GM18498 (cell line): ENCODE measurements at regions not wholly inside any gene's neighbourhood (a gene's known extent, or its start where the extent isn't known, plus 50 kb on each side); places are given as distances from the start of the nearest gene placed in this dataset.
"Not testable (repeated sequence)": the region's sequence is repeated elsewhere in the genome, so short reads cannot be mapped to it uniquely, and the experiment has no call there.

Source experiments
- ATAC-seq: cut with Tn5 transposase; IDR thresholded peaks from one replicate; pipeline ENCODE4 v1.9.1; 2021; ENCODE audit warnings: mild to moderate bottlenecking, moderate library complexity; ENCODE audit not compliant: unreplicated experiment

GRCh38 chr20:16863303-16863702, 115.1 kb downstream of the OTOR start:
- no peak for ATAC-seq

DNA sequence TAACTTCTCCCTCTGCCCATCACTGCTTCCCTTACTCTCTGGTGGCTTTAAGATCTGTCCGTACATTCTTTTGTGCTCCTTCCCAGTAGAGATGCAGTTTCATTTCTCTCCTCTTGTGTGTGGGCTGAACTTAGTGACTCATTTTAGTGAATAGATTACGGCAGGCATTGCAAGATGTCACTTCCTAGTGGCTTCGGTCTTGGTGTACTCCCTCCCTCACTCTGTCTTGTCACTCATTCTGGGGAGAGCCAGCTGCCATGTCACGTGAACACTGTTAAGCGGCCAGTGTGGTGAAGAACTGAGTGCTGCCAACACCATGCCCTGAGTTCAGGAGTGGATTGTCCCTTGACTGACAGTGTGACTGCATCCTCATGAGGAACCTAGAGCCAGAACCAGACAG, 115.9 kb downstream of the OTOR start:
- ATAC-seq = no peak

- no peak for ATAC-seq
Measured at GRCh38 chr20:16864963-16865362, 116.8 kb downstream of the OTOR start.

GRCh38 chr20:16865406-16865805, 117.2 kb downstream of the OTOR start:
- ATAC-seq = no peak

GRCh38 chr20:16873124-16873523, 125.0 kb downstream of the OTOR start:
- ATAC-seq = not testable (repeated sequence)

DNA sequence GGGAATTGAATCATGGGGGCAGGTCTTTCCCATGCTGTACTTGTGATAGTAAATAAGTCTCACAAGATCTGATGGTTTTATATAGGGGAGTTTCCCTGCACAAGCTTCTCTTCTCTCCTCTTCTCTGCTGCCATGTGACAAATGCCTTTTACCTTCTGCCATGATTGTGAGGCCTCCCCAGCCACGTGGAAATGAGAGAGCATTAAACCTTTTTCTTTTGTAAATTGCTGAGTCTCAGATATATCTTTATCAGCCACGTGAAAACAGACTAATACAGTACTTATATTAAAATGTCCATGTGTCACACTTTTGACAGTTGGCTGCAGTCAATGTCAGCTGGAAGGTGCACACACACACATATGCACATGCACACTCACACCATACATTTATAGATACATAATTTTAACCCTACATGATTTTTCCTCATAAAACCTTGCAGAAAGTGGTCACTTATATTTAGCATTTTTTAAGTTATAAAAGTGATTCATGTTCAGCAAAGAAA, 128.9 kb downstream of the OTOR start:
- no peak for ATAC-seq

DNA sequence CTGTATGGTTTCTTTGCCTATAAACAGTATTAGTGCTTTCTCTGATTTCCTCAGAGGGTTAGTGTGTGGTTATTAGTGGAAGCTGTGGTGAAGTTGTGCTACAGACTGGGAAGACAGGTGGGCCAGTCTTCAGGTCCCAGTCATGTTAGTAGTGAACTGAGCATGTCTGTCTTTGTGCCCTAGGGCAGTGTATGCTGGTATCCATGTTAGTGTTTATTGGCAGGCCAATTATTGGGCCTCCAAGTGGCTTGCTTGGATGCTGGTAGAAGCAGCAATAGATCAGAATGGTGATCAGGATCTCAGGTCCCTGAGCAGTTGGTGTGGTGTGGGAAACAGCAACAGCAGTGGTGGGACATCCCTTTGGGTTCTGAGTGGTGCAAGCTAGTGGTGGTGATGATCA, 137.6 kb downstream of the OTOR start:
- ATAC-seq = no peak

DNA sequence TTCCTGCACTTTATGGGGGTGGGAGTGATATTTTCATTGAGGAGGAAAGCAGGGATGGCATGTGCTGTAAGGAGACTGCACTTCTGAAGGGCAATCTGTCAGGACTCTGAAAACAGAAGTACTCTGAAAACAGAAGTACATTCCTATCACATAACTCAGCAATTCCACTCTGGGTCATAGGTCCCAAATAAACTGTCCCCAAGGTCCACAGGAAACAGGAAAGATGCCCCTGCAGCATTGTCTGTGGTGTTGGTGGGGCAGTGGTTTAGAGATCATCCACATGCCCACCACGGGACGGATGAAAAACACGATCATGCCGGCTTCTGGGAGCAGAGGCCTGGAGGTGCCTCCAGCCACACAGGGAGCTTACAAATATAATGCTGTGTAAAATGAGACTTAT, 150.3 kb downstream of the OTOR start:
- ATAC-seq = no peak

DNA sequence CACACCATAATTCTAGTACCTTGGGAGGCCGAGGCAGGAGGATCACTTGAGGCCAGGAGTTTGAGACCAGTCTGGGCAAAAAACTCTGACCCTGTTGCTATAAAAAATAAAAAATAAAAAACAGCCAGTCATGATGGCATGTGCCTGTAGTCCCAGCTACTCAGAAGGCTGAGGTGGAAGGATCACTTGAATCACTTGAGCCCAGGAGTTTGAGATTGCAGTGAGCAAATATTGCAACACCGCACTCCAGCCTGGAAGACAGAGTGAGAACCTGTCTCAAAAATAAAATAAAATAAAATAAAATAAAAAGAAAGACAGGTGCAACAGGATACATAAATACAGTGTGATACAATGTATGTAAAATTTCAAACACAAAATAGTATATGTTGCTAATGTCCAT, 154.5 kb downstream of the OTOR start:
- ATAC-seq = no peak

- no peak for ATAC-seq
Measured at GRCh38 chr20:16904751-16905150, 156.6 kb downstream of the OTOR start.

DNA sequence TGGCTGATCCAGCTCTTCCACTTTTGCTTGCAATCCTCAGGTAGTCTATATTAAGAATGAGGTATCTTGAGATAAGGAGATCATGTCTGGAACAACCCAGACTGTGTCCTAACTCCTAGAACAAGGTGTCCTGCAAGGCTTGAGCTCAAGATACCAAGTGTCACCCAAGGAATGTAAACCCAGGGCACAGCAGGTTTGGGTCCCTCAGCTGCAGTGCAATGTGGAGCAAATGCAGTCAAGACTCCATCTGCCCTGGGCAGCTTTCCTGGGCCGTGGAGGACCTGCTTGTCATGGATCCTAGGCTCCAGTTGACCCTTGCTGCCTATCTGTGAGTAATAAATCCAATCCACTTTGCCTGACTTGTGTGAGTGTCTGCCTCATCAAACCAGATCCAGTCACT, 166.1 kb downstream of the OTOR start:
- ATAC-seq = no peak

- ATAC-seq = no peak
Measured at GRCh38 chr20:16916165-16916564, 168.0 kb downstream of the OTOR start.

- no peak for ATAC-seq
Measured at GRCh38 chr20:16917636-16918035, 169.5 kb downstream of the OTOR start.

DNA sequence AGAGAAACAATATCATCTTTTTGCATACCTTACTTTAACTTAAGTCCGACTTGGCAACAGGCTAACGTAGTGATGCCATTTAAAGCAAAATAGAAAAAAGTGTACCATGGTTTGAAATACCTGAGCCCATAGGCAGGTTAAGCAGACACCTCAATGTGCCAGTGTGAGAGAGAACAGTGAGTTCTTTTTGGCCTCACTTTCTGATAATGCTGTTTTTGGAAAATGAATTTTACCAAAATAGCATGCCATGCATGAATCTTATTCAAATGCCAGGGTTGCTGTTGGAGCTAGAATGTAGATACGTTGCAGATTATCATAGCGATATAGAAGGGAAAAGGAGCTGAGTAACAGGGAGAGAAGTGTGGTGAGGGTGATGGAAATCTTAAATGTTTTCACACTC, 170.2 kb downstream of the OTOR start:
- no peak for ATAC-seq

- ATAC-seq = no peak
Measured at GRCh38 chr20:16919841-16920240, 171.7 kb downstream of the OTOR start.

DNA sequence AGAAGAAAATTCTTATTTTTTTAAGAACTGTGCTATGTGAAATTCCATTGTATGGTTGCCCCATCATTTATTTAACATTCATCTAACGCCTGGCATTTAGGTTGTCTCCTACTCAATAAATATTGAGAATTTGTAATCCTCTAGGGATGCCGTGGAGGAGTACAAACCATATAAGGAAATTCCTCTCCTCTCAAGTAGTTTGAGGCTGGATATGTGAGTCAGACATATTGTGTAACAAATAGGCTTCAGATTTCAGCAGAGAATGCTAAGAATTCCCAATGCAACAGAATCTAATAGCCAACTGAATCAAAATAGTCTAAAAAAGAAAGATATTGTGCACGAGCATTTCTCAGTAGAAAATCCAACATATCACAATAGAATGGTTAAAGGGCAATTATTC, 174.7 kb downstream of the OTOR start:
- no peak for ATAC-seq

DNA sequence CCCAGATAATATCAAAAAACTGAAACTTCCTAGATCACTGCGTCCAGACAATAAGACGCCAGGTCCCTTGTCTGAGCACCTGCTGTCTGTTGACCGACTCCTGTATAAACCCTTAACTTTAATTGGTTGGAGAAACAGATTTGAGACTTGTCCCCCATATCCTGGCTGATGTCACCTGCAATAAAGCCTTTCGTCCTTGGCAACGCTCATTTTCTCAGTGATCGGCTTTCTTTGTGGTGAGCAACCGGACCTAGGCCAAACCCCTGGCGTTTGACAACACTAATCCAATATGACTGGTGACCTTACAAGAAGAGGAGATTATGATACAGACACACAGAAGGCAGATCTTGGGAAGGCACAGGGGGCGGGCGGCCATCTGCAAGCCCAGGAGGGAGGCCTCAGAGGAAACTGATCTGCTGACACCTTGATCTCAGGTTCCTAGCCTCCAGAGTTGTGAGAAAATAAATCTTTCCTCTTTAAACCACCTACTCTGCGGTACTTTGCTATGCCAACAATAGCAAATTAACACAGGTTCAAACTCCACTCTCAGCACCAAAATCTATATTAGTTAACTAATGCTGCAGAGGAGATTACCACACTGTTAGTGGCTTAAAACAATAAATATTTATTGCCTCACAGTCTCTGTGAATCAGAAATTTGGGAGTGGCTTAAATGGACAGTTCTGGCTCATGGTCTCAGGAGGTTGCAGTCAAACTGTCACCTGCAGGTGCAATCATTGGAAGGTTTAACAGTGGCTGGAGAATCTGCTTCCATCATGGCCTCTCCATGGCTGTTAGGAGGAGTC, 178.7 kb downstream of the OTOR start:
- no peak for ATAC-seq

- ATAC-seq = no peak
Measured at GRCh38 chr20:16929756-16930155, 181.6 kb downstream of the OTOR start.

DNA sequence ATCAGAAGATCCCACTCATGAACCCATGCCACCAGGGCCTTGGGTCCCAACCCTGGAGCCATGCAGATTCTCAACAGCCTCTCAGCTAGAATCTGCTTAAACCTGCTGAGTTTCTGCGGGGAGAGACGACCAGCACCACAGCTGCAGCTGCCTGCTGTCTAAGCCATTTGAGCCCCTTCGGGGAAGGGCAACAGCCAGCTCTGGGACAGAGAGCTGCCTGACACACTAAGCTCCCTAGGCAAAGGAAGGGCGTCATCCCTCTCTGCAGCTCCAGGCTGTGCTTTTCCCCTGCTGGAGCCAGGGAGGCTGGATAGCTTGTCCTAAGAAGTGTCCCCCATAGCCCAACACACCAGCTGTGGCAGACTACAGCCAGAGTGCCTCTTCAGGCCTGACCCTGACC, 182.5 kb downstream of the OTOR start:
- ATAC-seq = no peak

DNA sequence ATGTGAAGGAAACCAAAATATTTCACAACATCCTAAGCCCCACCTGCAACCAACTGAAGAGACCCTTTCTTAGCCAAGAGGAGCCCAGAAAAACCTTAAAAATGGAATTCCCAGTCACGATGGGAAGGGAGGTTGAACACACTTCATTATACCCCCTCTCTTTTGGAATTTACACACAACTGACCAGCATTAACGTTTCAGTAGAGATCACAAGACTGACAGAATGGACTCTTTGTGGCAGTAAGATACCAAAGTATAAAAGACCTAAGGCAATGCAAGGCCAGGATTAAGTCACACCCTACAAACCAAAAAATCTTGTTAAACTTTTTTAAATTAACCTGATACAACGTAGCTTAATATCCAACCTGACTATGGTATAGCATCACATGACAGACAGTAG, 190.9 kb downstream of the OTOR start:
- no peak for ATAC-seq

GRCh38 chr20:16940701-16941100, 192.5 kb downstream of the OTOR start:
- ATAC-seq = no peak

- no peak for ATAC-seq
Measured at GRCh38 chr20:16942051-16942450, 193.9 kb downstream of the OTOR start.

DNA sequence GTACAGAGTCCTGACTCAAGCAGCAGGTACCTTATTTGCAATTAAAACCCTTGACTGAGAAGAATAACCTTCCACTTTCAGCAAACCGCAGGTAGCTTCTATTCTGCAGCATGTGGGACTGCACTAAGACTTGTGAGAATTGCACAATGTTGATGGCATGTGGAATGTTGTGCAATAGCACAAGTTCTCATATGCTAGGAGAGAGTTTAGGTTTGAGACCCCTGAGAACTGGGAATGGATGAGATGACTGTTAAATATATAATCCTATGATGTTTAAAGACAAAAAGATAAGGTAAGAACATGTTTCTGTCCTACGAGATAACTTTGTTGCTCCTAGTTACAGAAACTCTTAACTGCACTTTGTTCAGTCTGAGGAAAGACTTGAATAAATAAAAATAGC, 194.6 kb downstream of the OTOR start:
- ATAC-seq = no peak
